HG03108 (cell line): ENCODE measurements at regions not wholly inside any gene's neighbourhood (a gene's known extent, or its start where the extent isn't known, plus 50 kb on each side); places are given as distances from the start of the nearest gene placed in this dataset.

Experiments used
- ATAC-seq: cut with Tn5 transposase; IDR thresholded peaks from one replicate; pipeline ENCODE4 v1.9.1; 2021; ENCODE audit warnings: moderate library complexity; ENCODE audit not compliant: unreplicated experiment

GRCh38 chr2:122210898-122211856, 455.7 kb downstream of the TSN start:
- no peak for ATAC-seq

GRCh38 chr2:122213312-122213711, 457.9 kb downstream of the TSN start:
- no peak for ATAC-seq

- no peak for ATAC-seq
These were observed 460.6 kb downstream of the TSN start for GRCh38 chr2:122216071-122216470.

GRCh38 chr2:122216901-122217300, 461.4 kb downstream of the TSN start:
- no peak for ATAC-seq

GRCh38 chr2:122218596-122218995, 463.1 kb downstream of the TSN start:
- no peak for ATAC-seq

GRCh38 chr2:122219504-122219903, 464.1 kb downstream of the TSN start:
- ATAC-seq, result no peak

- no peak for ATAC-seq
These were observed 466.2 kb downstream of the TSN start for GRCh38 chr2:122221665-122222064.

- ATAC-seq, result no peak
These were observed 475.8 kb downstream of the TSN start for GRCh38 chr2:122231296-122231695.

GRCh38 chr2:122233372-122233771, 477.9 kb downstream of the TSN start:
- ATAC-seq, result no peak

- no peak for ATAC-seq
These were observed 480.9 kb downstream of the TSN start for GRCh38 chr2:122236152-122236874.

GRCh38 chr2:122236925-122237324, 481.5 kb downstream of the TSN start:
- ATAC-seq, result no peak

- ATAC-seq, result no peak
These were observed 482.0 kb downstream of the TSN start for GRCh38 chr2:122237450-122237849.

GRCh38 chr2:122238006-122238559, 482.6 kb downstream of the TSN start:
- no peak for ATAC-seq

GRCh38 chr2:122239440-122239839, 484.0 kb downstream of the TSN start:
- ATAC-seq, result no peak

- ATAC-seq, result no peak
These were observed 489.3 kb downstream of the TSN start for GRCh38 chr2:122244598-122245229.

- ATAC-seq, result no peak
These were observed 494.2 kb downstream of the TSN start for GRCh38 chr2:122249673-122250072.

GRCh38 chr2:122251158-122251557, 495.7 kb downstream of the TSN start:
- no peak for ATAC-seq

- ATAC-seq, result no peak
These were observed 496.1 kb downstream of the TSN start for GRCh38 chr2:122251566-122251965.

- no peak for ATAC-seq
These were observed 500.5 kb downstream of the TSN start for GRCh38 chr2:122255924-122256323.

GRCh38 chr2:122261911-122262310, 506.5 kb downstream of the TSN start:
- ATAC-seq, result no peak

GRCh38 chr2:122263746-122264145, 508.3 kb downstream of the TSN start:
- ATAC-seq, result no peak
